ENCODE measurements at regions not wholly inside any gene's neighbourhood (a gene's known extent, or its start where the extent isn't known, plus 50 kb on each side); places are given as distances from the start of the nearest gene placed in this dataset.

DNA sequence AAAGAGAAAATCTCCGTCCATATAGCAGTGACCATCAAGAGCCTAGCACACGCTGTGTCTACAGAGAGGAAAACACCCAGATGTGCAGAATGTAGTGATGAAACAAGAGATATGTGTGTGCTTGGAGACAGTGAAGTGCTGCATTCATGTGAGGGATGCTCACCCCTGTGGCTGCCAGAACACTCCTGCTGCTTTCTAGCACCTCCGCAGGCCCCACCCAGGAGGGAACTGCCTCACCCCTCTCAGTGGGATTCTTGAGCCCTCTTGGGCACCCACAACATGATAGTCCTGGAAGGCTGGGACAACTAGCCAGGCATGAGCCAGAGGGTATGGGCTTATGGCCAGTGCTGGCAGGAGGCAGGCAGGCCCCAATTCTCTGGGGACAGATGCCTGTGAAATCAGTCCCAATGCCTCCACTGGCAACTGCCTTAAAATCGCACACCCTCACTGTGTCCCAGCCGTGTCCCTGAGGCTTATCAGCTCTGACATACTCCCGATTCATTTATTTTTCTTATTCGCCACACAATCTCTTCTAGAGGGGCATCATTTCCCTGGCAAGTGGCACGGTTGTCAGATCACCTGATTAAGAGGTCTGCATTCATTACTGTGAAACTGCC is 73.2 kb upstream of the FSTL4 start:
- TF ChIP-seq, protein P1, sequence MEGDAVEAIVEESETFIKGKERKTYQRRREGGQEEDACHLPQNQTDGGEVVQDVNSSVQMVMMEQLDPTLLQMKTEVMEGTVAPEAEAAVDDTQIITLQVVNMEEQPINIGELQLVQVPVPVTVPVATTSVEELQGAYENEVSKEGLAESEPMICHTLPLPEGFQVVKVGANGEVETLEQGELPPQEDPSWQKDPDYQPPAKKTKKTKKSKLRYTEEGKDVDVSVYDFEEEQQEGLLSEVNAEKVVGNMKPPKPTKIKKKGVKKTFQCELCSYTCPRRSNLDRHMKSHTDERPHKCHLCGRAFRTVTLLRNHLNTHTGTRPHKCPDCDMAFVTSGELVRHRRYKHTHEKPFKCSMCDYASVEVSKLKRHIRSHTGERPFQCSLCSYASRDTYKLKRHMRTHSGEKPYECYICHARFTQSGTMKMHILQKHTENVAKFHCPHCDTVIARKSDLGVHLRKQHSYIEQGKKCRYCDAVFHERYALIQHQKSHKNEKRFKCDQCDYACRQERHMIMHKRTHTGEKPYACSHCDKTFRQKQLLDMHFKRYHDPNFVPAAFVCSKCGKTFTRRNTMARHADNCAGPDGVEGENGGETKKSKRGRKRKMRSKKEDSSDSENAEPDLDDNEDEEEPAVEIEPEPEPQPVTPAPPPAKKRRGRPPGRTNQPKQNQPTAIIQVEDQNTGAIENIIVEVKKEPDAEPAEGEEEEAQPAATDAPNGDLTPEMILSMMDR (IDR thresholded peaks at IDR 0.05; ENCODE audit: low read length) = no peak
- TF ChIP-seq EZH2 (IDR thresholded peaks at IDR 0.05; ENCODE audit: borderline replicate concordance, low read length) = no peak

All from OCI-LY1 (cell line).